Fibroblast of skin of back (primary cell): ENCODE measurements at regions not wholly inside any gene's neighbourhood (a gene's known extent, or its start where the extent isn't known, plus 50 kb on each side); places are given as distances from the start of the nearest gene placed in this dataset.

ENCODE experiments used
- DNase-seq: peaks from one replicate; pipeline ENCODE4 v3.0.0-alpha.2; 2013

DNA sequence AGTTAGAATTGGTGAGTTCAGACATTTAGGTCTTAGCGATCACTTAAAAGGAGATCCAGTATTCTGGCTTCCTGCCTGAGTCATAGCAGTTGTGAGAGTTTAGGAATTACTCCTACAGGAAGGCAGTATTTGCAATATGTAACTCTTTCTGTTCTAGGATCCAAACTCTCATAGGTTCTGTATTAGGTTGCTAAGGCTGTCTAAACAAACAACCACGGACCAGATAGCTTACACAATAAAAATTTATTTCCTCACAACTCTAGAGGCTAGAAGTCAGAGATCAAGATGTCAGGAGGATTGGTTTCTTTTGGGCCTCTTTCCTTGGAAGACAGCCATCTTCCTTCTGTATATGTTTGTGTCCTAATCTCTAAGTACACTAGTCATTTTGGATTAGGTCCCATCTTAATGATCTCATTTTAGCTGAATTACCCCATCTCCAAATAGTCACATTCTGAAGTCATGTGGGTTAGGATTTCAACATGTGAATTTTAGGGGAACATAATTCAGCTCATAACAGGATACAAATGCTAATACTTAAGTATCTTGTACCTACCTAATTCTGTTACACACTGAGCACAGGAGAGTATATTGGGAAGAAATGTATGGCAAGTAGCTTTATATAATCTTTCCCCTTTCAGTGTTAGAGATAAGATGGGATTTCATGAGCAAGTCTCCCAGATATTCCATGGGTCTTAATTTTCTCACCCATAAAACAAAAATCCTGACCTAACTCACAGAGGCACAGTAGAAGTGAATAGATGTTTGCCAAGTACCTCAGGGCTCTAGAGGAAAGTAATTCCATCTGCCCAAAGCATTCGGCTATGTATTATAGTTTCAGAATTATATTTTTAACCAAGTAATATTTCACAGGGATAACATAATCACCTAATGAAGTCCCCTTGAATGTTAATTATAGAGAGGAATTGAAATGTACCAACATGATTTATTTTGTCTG is 144.4 kb downstream of the PTBP2 start:
- peak; percentile 77 for DNase-seq

DNA sequence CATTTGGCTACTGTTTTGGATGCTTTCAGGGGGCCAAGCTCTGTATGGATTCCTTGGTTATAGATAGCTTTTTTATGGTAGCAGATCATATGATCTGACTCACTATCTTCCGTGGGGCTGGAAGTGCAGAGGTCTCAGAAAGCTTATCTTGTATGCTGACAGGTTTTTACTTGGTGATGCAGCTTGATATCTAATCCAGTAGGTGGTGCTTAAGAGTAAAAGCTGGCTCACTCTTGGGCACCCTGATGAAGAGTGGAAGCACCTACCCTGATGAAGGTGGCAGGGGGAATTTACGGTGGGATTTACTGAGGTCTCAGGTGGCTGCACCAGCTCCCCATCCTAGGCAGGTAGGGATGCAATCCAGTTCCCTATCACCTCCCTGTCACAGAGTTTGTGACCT is 151.2 kb downstream of the PTBP2 start:
- no peak for DNase-seq

DNA sequence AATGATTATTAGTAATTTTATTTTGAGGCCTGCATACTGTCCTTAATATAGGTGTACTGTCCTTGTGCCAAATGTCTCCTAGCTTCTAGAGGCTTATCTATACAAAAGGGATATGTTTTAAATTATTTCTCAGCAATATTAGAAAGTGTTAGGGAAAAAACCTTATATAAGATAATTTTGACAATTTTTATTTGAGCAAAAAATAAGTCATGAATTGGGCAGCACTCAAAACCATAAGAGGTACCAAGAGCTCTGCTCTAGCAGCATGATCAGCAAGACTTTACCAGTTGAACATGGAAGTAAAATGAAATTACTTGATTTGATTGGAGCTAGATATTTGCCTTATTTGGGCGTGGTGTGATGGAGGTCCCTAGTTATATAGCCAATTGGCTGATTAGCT is 157.1 kb downstream of the PTBP2 start:
- no peak for DNase-seq

DNA sequence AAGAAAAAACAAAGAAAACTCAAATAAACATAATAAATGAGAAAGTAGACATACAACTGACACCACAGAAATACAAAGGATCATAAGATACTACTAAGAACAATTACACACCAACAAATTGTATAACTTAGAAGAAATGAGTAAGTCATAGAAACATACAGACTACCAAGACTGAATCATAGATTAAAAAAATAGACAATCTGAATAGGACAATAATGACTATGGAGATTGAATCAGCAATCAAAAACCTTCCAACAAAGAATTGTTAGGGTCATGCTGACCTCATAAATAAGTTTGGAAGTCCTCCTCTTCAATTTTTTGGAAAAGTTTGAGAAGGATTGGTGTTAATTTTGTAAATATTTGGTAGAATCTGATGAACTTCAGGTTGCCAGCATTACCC is 159.0 kb downstream of the PTBP2 start:
- DNase-seq, result peak; percentile 37

DNA sequence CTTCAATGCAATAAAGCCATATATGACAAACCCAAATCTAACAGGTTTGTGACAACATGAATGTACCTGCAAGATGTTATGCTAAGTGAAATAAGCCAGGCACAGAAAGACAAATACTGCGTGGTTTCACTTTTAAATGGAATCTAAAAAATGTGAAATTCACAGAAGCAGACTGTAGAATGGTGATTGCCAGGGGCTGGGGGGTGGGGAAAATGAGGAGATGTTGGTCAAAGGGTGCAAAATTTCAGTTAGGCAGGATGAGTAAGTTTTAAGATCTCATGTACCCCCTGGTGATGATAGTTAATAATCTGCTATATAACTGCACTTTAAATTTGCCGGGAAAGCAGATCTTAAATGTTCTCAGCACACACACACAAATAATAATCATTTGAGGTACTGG is 160.5 kb downstream of the PTBP2 start:
- peak; percentile 20 for DNase-seq

DNA sequence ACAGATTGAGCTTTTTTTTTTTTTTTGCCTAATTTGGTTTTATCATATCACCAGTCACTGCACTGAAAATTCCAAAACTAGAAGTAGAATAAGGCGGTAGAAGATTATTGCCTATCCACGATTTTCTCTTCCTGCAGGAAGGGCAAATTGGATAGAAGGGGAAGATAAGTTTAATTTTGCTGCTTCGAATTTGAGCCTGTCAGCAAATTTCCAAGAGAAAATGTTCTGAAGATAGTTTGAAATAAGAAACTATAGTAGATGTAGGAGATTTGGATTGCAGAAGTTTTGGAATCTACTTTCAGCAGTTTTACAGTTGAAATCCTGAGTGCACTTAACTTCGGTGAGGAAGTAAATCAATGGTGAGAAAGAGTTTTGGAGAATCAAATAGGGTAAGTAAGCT is 164.9 kb downstream of the PTBP2 start:
- no peak for DNase-seq

DNA sequence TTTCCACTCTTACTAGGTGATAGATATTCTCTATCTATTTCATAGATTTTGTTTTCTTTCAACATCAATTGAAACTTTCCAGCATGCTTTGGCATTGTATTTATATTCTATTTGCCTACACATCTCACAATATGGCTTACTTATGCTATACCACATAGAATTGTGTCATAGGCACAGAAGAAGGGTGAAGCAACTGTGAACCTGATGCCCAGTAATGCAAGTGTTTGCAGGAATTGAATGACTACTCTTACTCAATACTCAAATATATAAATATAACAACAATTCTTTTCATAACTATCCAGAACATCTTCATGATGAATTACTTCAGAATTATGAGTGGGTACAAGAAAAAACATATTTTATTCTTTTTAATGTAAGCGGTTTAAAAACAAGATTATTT is 165.9 kb downstream of the PTBP2 start:
- DNase-seq, result no peak

DNA sequence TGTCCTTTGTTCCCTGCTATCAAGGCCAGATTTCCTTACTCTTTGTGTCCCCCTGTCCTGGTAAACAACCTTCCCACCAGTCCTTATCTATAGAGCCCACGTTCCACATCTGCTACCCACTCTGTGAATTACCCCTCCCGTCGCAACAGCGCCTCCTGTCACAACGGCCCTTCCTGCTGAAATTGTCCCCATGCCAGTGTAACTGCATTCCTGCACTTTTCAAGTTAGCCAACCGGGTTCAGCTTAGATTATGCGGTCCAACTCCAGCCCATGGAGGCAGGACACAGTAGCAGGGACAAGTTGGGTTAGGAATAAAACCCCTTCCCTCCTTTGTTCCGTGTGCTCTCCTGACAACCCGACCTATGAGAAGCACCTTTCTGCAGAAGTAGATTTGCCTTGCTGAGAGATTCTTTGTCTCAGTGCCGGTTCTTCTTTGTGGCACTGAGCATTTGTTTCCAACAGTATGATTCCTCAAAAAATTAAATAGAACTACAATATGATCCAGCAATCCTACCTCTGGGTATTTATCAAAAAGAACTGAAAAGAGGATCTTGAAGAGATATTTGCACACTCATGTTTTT is 180.3 kb downstream of the PTBP2 start:
- no peak for DNase-seq

DNA sequence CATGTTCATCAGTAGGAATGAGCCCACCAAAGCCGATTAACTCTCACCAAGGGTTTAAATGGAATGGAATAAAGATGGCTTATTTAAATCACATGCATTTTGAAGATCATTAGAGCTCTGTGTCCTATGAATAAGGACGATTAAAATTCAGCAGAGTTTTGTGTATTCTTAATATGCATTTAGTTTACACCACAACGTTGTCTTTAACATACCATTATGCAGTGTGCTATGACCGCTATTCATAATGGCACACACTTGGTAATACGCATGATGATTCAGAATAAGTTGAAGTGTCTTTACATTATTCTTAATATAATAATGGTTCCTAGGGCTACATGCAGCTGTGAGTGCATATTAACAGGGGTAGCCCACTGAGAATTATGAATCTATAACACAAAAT is 190.7 kb downstream of the PTBP2 start:
- DNase-seq, result no peak

DNA sequence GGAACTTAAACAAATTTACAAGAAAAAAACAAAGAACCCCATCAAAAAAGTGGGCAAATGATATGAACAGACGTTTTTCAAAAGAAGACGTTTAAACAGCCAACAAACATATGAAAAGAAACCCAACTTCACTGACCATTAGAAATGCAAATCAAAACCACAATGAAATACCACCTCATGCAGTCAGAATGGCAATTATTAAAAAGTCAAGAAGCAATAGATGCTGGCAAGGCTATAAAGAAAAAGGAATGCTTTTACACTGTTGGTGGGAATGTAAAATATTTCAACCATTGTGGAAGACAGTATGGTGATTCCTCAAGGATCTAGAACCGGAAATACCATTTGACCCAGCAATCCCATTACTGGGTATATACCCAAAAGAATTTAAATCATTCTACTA is 194.1 kb downstream of the PTBP2 start:
- DNase-seq, result peak; percentile 78

DNA sequence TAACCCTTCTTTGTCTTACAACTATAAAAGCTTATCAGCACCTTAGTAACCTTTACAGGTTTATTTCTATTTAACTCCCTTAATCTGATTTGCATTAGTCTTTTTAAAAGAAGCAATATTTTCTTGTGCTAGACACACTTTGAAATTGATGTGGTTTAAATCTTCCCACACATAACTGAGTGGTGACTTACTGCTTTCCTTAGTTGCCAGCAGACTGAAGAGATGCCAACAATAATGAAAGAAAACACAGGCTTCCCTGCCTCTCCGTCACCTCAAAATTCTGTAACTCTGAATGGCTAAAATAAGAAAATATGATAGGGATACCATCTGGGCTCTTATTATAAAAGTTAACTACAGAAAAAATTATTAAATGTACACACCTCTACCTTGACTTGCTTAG is 196.8 kb downstream of the PTBP2 start:
- DNase-seq, result peak; percentile 89

DNA sequence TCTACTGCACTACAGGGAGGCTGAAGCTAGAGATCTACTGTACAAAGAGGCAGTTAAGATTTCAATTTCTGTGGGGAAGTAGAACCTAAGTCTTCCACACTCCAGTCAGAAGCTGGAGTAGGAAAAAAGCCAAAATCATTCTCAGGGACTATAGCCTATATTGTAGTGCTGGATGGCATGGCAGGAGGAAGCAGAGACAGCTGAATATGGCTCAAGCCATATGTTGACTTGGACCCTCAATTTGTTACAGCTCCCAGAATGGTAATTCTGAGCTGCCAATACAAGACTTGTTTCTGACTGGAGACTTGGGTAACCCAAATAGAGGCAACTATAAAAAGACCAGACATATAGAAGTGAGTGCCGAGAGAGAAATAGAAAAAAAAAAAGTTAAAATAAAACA is 200.6 kb downstream of the PTBP2 start:
- DNase-seq, result no peak

DNA sequence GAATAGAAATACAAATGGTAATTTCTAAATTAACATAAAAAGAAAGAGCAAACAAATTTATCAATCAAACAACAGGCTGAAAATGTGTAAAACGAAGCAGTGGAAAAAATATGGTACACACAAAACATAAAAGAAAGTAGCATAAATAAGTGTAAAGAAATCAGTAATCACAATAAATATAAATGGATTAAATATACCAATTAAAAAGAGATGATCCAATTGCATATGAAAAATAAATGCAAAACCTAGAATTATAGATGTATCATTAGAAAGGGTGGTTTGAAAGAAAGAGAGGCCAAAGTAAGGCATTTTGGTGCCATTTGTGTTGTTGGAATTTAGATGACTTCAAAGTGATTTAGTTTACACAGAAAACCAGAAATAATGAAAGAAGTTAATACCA is 202.2 kb downstream of the PTBP2 start:
- DNase-seq, result no peak

DNA sequence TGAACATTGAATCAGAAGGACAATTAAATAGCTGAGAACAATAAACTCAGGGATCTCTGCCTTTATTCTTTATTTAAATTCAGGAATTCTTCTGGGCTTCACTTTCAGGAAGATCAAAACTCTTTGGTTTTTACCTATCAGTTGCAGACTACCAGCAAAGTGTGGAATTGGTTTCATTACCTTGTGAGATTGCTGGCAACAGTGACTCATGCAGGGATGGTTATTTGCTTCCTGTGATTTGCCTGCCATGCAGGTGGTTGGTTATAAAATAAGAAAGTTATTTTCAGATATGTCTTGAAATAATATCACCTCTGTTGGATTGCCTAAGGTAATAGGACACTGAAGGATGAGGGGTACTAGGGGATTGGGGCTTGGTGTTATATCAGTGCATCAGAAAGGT is 204.6 kb downstream of the PTBP2 start:
- DNase-seq, result no peak

DNA sequence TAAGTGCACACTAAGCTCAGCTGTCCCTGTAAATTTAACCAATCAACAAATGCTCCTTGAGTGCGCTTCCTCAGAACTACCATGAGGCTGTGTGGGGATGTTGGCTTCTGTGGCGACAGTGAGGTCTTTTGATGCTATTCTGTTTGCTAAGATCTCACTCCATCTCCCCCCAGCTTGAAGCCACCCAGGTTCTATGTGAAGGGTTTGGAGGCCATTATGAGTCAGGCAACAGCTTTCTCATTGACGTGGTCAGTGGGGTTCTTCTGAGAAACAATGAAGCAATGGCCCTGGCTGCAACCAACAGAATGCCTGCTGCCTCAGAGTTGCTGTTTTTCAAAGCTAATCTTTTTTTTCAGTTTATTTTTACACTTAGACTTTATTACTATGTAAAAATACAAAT is 205.5 kb downstream of the PTBP2 start:
- peak; percentile 75 for DNase-seq

DNA sequence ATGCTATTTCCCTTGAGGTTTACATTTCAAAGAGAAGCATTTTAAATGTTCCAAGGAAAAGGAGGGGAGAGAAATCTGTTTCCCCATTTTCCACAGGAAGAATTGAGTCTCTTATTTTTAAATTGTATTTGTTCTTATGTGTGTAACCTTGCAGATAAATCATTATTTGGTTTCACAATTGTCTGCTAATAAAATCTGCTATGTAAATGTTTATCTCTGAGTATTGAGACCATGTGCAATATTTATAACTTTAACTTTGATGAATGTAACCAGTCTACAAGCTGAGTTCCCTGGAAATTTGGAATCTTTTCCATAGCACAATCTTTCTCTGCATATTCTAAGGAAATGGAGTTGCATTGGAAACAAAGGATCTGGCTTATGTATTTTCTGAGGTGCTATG is 209.6 kb downstream of the PTBP2 start:
- no peak for DNase-seq

DNA sequence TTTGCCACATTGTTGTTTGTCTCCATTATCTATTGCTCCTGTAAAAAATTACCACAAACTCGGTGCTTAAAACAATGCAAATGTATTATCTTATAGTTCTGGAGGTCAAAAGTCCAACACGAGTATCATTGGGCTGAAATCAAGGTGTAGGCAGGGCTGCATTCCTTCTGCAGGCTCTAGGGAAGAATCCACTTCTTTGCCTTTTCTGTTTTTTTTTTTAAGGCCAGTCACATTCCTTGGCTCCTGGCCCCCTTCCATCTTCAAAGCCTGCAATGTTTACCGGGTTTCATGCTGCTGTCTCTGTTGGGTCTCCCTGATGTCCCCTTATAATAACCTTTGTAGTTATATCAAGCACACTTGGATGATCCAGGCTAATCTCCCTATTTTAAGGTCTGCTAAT is 212.7 kb downstream of the PTBP2 start:
- DNase-seq, result no peak

DNA sequence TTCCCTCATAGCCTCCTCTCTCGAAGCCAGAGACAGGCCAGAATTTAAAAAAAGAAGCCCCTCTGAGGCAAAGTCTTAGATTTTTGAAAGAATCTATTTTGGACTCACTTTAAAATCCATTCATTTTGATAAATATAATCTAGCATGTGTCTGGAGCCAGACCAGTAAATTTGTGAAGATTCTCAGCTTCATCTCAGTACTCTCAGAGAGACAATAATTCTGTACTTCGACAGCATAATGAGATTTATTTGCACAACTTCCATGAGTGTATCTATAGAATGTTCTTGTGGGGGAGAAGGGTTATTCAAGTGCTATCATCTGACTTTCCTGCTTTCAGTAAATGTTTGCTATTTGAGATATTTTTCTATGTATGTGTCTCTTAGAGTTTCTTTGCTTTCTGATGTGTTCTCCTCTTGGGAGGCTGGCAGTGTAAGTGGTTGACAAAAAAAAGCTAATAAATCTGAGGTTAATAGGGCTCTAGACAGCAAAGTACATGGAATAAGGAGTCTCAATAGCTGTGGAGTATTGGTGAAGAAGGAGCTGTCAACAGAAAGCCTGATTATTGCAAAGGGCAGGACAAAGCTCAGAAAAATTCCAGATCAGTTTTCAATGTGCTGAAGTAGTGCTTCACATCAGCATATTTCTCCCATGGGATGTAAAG is 223.0 kb downstream of the PTBP2 start:
- no peak for DNase-seq

DNA sequence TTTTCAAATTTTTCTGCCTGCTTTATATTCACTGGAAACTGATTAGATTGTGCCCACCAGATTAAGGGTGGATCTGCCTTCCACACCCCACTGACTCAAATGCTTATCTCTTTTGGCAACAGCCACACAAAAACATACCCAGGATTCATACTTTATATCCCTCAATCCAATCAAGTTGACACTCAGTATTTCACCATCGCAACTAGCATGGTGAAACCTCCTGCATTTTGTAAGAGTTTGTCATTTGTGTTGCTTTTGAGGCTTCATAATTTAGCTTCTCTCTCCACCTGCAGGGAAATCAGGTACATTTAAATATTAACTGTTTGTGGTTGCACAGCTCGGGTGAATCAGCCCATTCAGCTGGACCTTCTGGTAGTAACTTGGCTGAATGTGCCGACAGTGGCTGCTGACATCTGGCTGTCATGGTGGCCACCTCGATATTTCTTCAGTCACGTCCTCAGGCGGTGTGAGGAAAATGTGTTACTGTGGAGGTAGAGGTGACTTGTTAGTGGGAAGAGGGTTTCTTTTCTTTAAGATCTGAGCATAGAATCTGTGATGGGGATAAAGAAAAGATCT is 224.0 kb downstream of the PTBP2 start:
- no peak for DNase-seq

DNA sequence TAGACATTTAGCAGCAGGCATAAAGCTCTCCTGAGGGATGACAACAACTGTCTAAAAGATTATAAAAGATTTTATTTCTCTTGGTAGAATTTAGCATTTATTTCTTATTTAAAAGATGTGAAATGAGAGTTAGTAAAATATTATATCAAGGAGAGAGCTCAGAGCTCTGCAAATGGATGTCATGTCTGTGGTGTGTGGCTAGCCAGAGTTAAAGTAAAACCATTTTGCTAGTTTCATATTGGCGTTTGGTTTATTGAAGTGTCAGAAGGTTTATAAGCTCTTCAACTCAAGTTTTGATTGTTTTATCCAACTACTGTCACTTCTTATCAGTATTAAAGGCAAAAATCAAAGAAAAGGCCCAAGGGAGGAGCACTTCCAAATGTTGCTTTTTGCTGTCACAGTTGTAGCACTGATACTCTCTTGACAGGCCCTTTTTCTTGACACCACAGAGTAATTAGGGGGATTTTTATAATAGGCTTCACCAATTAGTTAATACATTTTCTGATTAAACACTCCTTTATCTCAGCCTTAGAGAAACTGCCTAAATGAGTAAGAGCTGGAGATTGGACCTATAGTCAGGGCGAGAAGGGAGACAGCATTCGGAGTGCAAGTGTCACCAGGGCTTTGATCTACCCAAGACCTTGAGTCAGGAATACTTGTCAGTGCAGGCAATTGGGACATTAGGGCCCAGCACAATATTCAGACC is 233.9 kb downstream of the PTBP2 start:
- no peak for DNase-seq

DNA sequence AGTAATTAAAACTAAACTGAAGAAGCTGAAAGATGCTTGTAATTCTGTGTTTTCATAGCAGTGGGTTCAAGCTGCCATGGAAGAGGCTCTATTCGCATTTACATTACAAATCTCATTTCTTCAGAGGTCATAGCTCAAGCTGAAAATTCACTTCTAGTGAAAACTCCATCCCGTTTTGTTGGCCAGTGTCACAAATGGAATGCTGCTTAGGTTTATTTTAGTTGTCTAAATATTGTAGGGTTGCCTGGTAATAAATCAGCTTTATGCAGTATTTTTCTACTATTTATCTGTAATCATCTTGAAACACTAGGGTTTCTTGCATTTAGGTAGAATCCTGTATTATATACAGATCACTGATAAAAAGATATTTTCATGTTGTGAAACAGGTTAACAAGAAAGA is 240.6 kb downstream of the PTBP2 start:
- no peak for DNase-seq

DNA sequence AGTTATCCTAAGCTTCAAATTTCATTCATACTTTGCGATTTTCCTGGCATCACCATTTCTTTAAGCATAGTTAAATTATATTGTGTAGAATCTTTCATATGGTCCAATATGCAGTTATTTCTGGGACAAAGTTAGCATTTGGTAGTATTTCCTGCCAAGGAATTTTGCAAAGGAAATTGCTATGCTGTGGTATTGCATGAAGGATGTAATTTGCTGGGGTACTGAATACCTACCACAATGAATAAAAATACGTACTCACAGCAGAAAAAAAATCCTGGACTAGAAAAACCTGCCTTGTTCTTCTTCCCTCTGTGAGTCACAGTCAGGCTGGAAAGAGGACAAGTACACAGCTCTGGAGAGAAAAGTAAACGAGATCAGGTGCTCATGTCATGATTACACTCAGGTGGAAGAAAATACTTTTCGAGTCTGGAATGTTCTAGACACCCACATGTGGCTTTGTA is 241.2 kb downstream of the PTBP2 start:
- peak; percentile 35 for DNase-seq

DNA sequence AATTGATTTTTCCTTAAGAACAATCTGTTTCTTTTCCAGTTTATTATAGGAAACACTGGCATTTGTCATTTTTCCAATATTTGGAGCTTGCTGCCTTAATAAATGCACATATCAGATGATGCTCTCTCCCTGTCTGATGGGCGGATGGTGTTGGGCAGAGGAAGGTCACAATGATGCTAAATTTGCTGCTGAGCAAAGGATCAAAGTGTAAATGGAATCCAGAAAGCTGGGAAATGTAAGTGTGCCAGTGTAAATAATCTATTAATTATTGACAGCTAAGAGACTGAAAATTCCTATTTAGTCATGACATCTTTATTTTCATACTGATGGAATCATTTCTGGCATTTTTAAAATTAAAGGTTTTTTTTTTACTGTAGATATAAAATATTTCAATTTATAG is 243.2 kb downstream of the PTBP2 start:
- no peak for DNase-seq
